Thyroid gland (tissue), 4 donors: ENCODE measurements at regions not wholly inside any gene's neighbourhood (a gene's known extent, or its start where the extent isn't known, plus 50 kb on each side); places are given as distances from the start of the nearest gene placed in this dataset.

Experiments
- CTCF ChIP-seq, 6 experiments: fragments of 200-600 bp in 3 of 6; fragments of 450-650 bp in 3 of 6; sonication (generic) in 3 of 6; IDR thresholded peaks; one replicate each; pipeline ENCODE4 v1.5.1; 2016 to 2019; ENCODE audit warnings: antibody characterized with exemption in 6 of 6, mild to moderate bottlenecking in 2 of 6, inconsistent platforms in 1 of 6, moderate library complexity in 1 of 6
- POLR2A ChIP-seq, 2 donors: fragments of 450-650 bp; IDR thresholded peaks; one replicate each; pipeline ENCODE4 v1.6.1; 2017; ENCODE audit warnings: antibody characterized with exemption in 2 of 2, mild to moderate bottlenecking in 2 of 2, moderate library complexity in 1 of 2

- TF ChIP-seq CTCF (IDR thresholded peaks at IDR 0.05), result no peak
- no peak for TF ChIP-seq POLR2A (IDR thresholded peaks at IDR 0.05)
Measured at GRCh38 chr12:23060161-23060560, 435.2 kb downstream of the ETNK1 start.
